Activated CD4-positive, alpha-beta T cell treated with anti-CD3 and anti-CD28 coated beads, Interleukin-2, amount 50 U/mL, for 16 hours (primary cell): ENCODE measurements at regions not wholly inside any gene's neighbourhood (a gene's known extent, or its start where the extent isn't known, plus 50 kb on each side); places are given as distances from the start of the nearest gene placed in this dataset.
"Not testable (repeated sequence)": the region's sequence is repeated elsewhere in the genome, so short reads cannot be mapped to it uniquely, and the experiment has no call there.

Experiments
- DNase-seq: peaks from one replicate; pipeline ENCODE4 v3.0.0-alpha.2; 2020

GRCh38 chr1:196088541-196088940, 519.7 kb downstream of the KCNT2 start:
- no peak for DNase-seq

GRCh38 chr1:196078691-196079090, 529.5 kb downstream of the KCNT2 start:
- DNase-seq = no peak

- no peak for DNase-seq
These were observed 532.6 kb downstream of the KCNT2 start for GRCh38 chr1:196075621-196076020.

- no peak for DNase-seq
These were observed 534.1 kb downstream of the KCNT2 start for GRCh38 chr1:196074182-196074581.

- DNase-seq = no peak
These were observed 536.8 kb downstream of the KCNT2 start for GRCh38 chr1:196071447-196071846.

GRCh38 chr1:196070940-196071339, 537.3 kb downstream of the KCNT2 start:
- no peak for DNase-seq

- no peak for DNase-seq
These were observed 544.3 kb downstream of the KCNT2 start for GRCh38 chr1:196063952-196064351.

- no peak for DNase-seq
These were observed 544.9 kb downstream of the KCNT2 start for GRCh38 chr1:196063294-196063693.

- DNase-seq = no peak
These were observed 547.7 kb downstream of the KCNT2 start for GRCh38 chr1:196060539-196060938.

GRCh38 chr1:196059210-196059609, 549.0 kb downstream of the KCNT2 start:
- no peak for DNase-seq

GRCh38 chr1:196056966-196057365, 551.3 kb downstream of the KCNT2 start:
- DNase-seq = no peak

GRCh38 chr1:196049407-196049806, 558.8 kb downstream of the KCNT2 start:
- no peak for DNase-seq

- DNase-seq = no peak
These were observed 565.0 kb downstream of the KCNT2 start for GRCh38 chr1:196043268-196043667.

- no peak for DNase-seq
These were observed 574.0 kb downstream of the KCNT2 start for GRCh38 chr1:196034080-196034706.

GRCh38 chr1:196031387-196031786, 576.9 kb downstream of the KCNT2 start:
- not testable (repeated sequence) for DNase-seq

- no peak for DNase-seq
These were observed 577.8 kb downstream of the KCNT2 start for GRCh38 chr1:196030455-196030854.

- DNase-seq = no peak
These were observed 578.8 kb downstream of the KCNT2 start for GRCh38 chr1:196029410-196029809.

GRCh38 chr1:196027127-196027526, 581.1 kb downstream of the KCNT2 start:
- no peak for DNase-seq

- DNase-seq = not testable (repeated sequence)
These were observed 587.1 kb downstream of the KCNT2 start for GRCh38 chr1:196021174-196021573.

GRCh38 chr1:196009362-196009761, 598.9 kb downstream of the KCNT2 start:
- DNase-seq = no peak

GRCh38 chr1:196007763-196008162, 600.5 kb downstream of the KCNT2 start:
- DNase-seq = no peak

GRCh38 chr1:196005426-196005825, 602.8 kb downstream of the KCNT2 start:
- DNase-seq = no peak

- not testable (repeated sequence) for DNase-seq
These were observed 603.9 kb downstream of the KCNT2 start for GRCh38 chr1:196004388-196004787.

GRCh38 chr1:196002906-196003305, 605.3 kb downstream of the KCNT2 start:
- no peak for DNase-seq

GRCh38 chr1:196002296-196002695, 605.9 kb downstream of the KCNT2 start:
- DNase-seq = not testable (repeated sequence)
